ENCODE measurements at regions not wholly inside any gene's neighbourhood (a gene's known extent, or its start where the extent isn't known, plus 50 kb on each side); places are given as distances from the start of the nearest gene placed in this dataset.

DNA sequence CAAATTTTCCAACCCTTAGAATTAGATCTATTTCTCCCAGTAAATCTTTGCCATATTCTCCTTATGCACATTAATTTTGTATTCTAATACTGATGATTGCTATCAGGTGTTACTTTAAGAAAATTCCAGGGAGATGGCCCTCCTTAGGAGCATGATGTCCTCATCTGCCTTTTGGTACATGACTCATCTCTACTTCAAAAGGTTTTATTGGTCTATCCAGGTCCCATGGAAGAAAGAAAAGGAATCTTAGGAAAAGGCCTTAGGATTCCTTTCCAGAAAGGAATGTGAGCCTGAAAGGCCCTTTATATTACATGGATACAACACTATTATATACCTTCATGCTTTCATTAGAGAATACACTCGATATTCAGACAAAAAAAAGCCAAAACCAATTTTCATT is 968.2 kb downstream of the STIM2 start:
- intact Hi-C loops (cut with DNase I), result no loop called here
- no peak for ATAC-seq (ENCODE audit: poor library complexity)
- no peak for DNase-seq

- DNase-seq (no peak), ATAC-seq (ENCODE audit: poor library complexity) (no peak)
- intact Hi-C loops (cut with DNase I), result no loop called here
Measured at GRCh38 chr4:27830251-27830650, 969.6 kb downstream of the STIM2 start.

DNA sequence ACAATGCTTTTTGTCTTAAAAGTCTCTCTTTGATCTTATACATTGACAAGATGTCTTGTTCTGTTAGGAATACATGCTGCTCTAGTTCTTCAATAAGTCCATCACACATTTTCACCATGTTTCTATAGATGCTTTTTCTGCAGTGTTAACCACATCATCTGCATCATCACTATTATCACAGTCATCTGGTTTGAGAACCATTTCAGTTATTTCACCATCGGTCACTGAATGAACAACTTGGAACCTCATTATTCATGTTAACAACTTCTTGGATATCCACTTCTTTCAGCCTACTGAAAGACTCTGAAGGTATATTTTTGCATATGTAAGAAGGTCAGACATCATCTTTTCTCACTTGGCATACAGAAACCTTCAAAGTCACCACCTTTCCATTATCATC is 975.2 kb downstream of the STIM2 start:
- intact Hi-C loops (cut with DNase I), result no loop called here
- DNase-seq (no peak), ATAC-seq (ENCODE audit: poor library complexity) (no peak)

GRCh38 chr4:27836523-27836922 is 975.9 kb downstream of the STIM2 start:
- DNase-seq (no peak), ATAC-seq (ENCODE audit: poor library complexity) (no peak)
- intact Hi-C loops (cut with DNase I), result no loop called here

- DNase-seq, result no peak
- no peak for ATAC-seq (ENCODE audit: poor library complexity)
- intact Hi-C loops (cut with DNase I), result no loop called here
Measured at GRCh38 chr4:27843776-27844175, 983.1 kb downstream of the STIM2 start.

DNA sequence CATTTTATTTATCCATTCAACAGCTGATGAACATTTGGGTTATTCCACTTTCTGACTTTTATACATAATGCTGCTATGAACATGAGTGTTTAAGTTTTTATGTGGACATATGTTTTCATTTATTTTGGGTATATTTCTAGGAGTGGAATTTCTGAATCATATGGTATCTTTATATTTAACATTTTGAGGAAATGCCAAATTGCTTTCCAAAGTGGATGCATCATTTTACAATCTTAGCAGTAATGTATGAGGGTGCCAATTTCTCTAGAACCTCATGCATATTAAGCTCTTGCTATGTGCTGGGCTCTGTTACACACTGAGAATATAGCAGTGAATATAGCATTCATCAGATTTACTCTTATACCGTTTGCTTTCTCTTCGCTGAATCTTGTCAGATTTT is 983.7 kb downstream of the STIM2 start:
- ATAC-seq (ENCODE audit: poor library complexity), result no peak
- intact Hi-C loops (cut with DNase I), result no loop called here

GRCh38 chr4:27846951-27847350 is 986.3 kb downstream of the STIM2 start:
- ATAC-seq (ENCODE audit: poor library complexity) (no peak), DNase-seq (no peak)
- intact Hi-C loops (cut with DNase I), result no loop called here

More for the DNA sequence above, 983.7 kb downstream of the STIM2 start:
- DNase-seq, result no peak

- peak; percentile 55 for ATAC-seq (ENCODE audit: poor library complexity)
- intact Hi-C loops (cut with DNase I), result no loop called here
- no peak for DNase-seq
Measured at GRCh38 chr4:27861381-27861787, 1000.7 kb downstream of the STIM2 start.

DNA sequence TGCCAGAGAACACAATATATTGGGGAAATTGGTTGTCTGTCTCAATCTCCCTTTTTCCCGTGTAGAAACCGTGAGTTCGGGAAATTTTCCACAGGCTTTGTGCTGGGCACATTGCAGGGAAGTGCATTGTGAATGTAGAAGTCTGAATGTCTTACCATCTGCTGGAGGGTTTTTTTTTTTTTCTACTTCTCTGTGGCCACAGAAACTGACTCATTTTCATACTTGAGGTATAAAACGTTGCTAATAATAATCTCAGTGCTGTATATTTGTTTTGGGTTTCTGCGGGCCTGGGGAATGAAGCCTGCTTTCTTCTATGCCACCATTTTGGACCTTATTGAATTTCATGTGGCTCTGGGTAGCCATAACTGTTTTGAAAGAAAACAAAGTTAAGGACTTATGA is 1001.2 kb downstream of the STIM2 start:
- DNase-seq (no peak), ATAC-seq (ENCODE audit: poor library complexity) (no peak)
- intact Hi-C loops (cut with DNase I), result no loop called here

DNA sequence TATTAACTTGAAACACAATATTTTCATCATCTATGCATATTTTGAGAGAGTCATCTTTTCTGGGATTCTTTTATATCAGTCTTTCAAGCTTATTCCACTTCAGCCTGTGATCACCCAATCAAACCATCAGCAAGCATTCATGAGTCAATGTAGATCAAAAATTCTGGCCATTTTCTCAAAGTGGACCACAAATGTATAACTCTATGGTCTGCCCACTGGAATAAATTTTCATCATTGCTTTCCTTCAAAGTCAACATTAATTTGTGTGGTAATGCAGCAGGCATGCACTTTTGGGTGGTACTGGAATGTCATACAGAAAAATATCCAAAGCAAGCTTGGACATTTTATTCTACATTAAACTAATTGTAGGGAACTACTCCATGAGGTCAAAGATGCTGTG is 1013.0 kb downstream of the STIM2 start:
- intact Hi-C loops (cut with DNase I), result no loop called here
- DNase-seq, result no peak
- no peak for ATAC-seq (ENCODE audit: poor library complexity)

DNA sequence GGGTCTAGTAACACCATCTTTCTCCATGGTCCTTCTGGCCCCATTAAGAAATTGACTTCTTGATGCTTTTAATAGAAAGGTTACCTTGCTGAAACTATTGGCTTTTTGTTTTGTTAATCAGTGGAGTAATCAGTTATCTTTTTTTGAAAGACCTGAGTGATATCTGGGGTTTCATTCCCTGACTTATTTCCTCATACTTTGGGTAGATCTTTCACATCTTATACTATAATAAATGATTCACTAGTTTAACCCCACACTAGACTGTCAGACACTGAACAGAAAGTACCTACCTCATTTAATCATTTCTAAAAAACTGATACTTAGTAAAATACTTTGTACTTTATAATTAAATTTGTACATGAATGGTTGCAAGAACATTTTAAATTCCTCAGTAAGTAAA is 1021.1 kb downstream of the STIM2 start:
- ATAC-seq (ENCODE audit: poor library complexity) (no peak), DNase-seq (no peak)
- intact Hi-C loops (cut with DNase I), result no loop called here

- DNase-seq (no peak), ATAC-seq (ENCODE audit: poor library complexity) (no peak)
- intact Hi-C loops (cut with DNase I), result no loop called here
Measured at GRCh38 chr4:27886120-27886519, 1025.5 kb downstream of the STIM2 start.

DNA sequence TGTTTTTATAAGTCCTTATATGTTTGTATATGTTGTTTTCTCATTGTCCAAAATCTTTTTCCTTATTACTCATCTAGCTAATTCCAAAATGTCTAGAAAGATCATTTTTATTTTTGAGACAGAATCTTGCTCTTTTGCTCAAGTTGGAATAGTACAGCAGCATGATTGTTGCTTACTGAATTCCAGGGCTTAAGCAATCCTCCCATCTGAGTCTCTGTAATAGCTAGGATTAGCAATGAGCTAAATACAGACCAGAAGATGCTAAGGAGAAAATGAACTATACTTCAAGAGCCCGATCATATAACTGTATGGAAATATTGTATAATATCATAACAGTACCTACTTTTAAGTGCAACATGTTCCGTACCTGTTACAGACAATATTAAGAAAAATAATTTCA is 1027.0 kb downstream of the STIM2 start:
- intact Hi-C loops (cut with DNase I), result no loop called here
- ATAC-seq (ENCODE audit: poor library complexity) (no peak), DNase-seq (no peak)

DNA sequence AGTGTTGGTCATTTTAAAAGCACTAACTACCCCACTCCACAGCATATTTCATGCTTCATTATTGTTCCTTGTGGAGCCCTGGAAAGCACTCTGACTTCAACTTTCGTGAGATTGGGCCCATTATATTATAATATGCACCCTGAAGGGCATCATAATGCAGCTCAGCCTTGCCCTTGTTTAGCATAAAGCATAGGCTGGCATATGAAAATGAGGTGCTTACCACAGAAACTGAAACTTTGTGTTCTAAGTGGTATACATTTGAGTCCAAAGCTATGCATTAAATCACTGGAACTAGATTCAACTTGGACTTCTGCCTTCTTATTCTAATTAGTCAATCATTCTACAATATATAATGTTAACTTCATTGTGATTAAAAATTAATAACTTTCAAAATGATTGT is 1027.9 kb downstream of the STIM2 start:
- DNase-seq (no peak), ATAC-seq (ENCODE audit: poor library complexity) (no peak)
- intact Hi-C loops (cut with DNase I), result no loop called here

DNA sequence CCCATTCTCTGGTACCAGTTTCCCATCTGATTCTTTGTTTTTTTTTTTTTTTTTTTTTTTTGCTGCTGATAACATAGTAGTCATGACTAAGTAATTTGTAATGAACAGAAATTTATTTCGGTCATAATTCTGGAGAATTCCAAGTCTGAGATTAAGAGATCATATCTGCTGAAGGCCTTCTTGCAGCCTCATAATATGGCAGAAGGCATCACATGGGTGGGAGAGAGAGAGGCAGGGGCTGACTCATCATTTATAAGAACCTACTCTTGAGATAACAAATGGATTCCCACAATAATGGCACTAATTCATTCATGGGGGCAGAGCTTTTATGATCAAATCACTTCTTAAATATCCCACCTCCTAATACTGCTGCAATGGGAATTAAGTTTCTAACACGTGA is 1034.3 kb downstream of the STIM2 start:
- intact Hi-C loops (cut with DNase I), result no loop called here
- ATAC-seq (ENCODE audit: poor library complexity) (no peak), DNase-seq (no peak)

- ATAC-seq (ENCODE audit: poor library complexity) (no peak), DNase-seq (no peak)
- intact Hi-C loops (cut with DNase I), result no loop called here
Measured at GRCh38 chr4:27908356-27908755, 1047.7 kb downstream of the STIM2 start.

- DNase-seq (no peak), ATAC-seq (ENCODE audit: poor library complexity) (no peak)
- intact Hi-C loops (cut with DNase I), result no loop called here
Measured at GRCh38 chr4:27910227-27910626, 1049.6 kb downstream of the STIM2 start.

DNA sequence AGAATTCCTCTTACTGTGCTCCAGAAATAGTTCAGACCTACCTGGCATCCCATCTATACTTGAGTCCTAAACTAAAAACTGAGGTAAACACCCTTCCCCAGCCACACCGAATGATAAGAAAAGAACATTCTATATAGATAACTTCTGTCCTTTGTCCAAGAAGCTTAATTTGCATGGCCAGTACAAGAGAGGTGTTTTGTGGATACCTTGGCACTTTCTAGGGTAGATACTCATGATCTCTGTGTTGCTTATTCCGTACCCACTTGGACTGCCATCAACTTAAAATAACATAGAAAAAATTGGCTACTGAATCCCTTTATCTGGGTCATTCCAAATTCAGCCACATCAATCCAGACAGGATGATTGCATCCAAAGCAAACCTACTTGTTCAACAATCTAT is 1050.4 kb downstream of the STIM2 start:
- no peak for DNase-seq
- ATAC-seq (ENCODE audit: poor library complexity), result peak; percentile 58
- intact Hi-C loops (cut with DNase I), result no loop called here

DNA sequence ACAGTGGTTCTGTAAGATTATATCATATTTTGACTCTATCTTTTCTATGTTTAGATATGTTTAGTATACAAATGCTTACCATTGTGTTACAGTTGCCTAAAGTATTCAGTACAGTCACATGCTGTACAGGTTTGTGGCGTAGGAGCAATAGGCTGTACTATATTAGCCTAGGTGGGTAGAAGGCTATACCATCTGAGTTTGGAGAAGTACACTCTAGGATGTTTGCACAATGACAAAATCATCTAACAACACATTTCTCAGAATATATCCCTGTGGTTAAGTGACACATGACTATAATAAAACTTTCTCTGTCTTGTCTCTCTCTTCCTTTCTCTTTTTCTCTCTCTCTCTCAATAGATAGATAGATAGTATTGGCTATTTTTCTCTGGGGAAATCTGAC is 1053.1 kb downstream of the STIM2 start:
- intact Hi-C loops (cut with DNase I), result no loop called here

DNA sequence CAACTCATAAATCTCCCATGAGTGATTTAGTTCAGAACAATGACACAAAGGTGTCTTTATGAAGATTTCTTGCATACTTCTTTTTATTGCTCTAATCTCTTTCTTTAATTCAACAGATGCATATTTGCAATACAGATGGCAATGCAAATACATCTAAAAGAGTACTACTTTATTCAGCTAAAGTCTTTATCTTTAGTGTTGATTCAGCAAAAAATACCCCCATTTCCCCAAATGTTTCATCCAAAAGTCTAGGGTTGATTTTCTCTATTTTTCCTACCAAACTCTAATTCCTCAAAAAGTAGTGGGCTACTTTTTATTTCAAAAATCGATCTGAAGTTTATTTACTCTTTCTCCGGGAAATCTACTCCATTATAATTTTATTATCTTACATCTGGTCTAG is 1055.2 kb downstream of the STIM2 start:
- no peak for DNase-seq
- no peak for ATAC-seq (ENCODE audit: poor library complexity)
- intact Hi-C loops (cut with DNase I), result no loop called here

More for the DNA sequence above, 1053.1 kb downstream of the STIM2 start:
- no peak for DNase-seq
- ATAC-seq (ENCODE audit: poor library complexity), result no peak

- no peak for DNase-seq
- intact Hi-C loops (cut with DNase I), result no loop called here
- peak; percentile 74 for ATAC-seq (ENCODE audit: poor library complexity)
Measured at GRCh38 chr4:27916452-27917184, 1056.0 kb downstream of the STIM2 start.

Measured in Right ventricle myocardium superior (tissue), 1 donor.